Skeletal muscle satellite cell (primary cell): ENCODE measurements at regions not wholly inside any gene's neighbourhood (a gene's known extent, or its start where the extent isn't known, plus 50 kb on each side); places are given as distances from the start of the nearest gene placed in this dataset.
"Not testable (repeated sequence)": the region's sequence is repeated elsewhere in the genome, so short reads cannot be mapped to it uniquely, and the experiment has no call there.

Experiments used
- H3K27me3 ChIP-seq: 2 replicates; pipeline ENCODE4 v1.7.0; 2013; ENCODE audit warnings: low read length; ENCODE audit not compliant: control insufficient read depth, insufficient read depth
- H3K36me3 ChIP-seq: 2 replicates; pipeline ENCODE4 v1.7.0; 2013; ENCODE audit warnings: mild to moderate bottlenecking, control low read depth, low read length; ENCODE audit not compliant: insufficient read depth
- H3K4me1 ChIP-seq: 2 replicates; pipeline ENCODE4 v1.7.0; 2013; ENCODE audit warnings: low read length; ENCODE audit not compliant: control insufficient read depth, insufficient read depth
- H3K4me2 ChIP-seq: 2 replicates; pipeline ENCODE4 v1.7.0; 2013; ENCODE audit warnings: mild to moderate bottlenecking, low read length
- H3K4me3 ChIP-seq: 2 replicates; pipeline ENCODE4 v1.7.0; 2013; ENCODE audit warnings: low read length
- H3K9ac ChIP-seq: 2 replicates; pipeline ENCODE4 v1.7.0; 2013; ENCODE audit warnings: mild to moderate bottlenecking, low read depth, low read length, moderate library complexity
- H3K9me3 ChIP-seq: replicated peaks from 2 replicates; pipeline ENCODE4 v1.7.0; 2013; ENCODE audit warnings: mild to moderate bottlenecking, control low read depth, low read length

DNA sequence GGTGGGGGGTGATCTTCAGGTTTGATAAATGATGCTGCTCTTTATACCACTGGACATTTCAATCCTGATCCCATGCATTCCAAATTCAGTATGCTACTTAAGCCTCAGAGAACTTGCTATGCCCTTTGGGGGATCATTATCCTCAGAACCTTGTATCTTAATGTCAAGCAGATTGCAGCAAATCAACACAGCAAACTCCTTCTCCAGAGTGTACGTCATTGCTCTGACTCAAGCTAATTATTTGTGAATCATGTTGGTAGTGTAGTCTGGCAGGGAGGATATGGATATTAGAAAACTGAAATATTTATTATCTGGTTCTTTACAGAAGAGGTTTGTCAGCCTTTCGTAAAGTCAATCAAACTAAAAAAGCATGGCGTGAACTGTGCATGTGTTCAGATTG lies 562.5 kb upstream of the FAM98A start:
- Histone ChIP-seq H3K36me3 (no peaks in the 10 kb centered on the region), H3K4me2 (no peak overlapping the region), H3K9ac (no peak overlapping the region), H3K27me3 (no peaks in the 10 kb centered on the region), H3K4me3 (no peak overlapping the region), H3K4me1 (no peaks in the 10 kb centered on the region), H3K9me3 (no peaks in the 10 kb centered on the region)

DNA sequence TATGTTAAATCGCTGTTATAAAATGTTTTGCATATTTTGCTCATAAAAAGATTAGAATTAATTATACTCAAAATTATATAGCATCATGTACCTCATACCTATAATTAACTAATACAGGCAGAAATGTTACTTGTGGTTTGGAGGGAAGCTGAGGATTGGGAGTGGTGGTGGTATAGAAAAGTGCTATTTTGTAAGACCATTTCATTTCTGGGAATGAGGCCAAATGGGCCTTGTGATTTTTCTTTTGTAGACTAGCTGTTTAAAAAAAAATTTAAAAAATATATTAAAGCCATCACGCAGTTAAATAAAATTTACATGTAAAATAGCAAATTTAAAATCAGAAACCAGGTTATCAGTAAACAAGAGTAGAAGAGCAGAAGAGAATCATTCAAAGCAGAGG lies 560.8 kb upstream of the FAM98A start:
- Histone ChIP-seq H3K9me3 (no peaks in the 10 kb centered on the region), H3K4me2 (no peak overlapping the region), H3K4me3 (no peak overlapping the region), H3K36me3 (no peaks in the 10 kb centered on the region), H3K9ac (no peak overlapping the region), H3K27me3 (no peaks in the 10 kb centered on the region), H3K4me1 (no peaks in the 10 kb centered on the region)

DNA sequence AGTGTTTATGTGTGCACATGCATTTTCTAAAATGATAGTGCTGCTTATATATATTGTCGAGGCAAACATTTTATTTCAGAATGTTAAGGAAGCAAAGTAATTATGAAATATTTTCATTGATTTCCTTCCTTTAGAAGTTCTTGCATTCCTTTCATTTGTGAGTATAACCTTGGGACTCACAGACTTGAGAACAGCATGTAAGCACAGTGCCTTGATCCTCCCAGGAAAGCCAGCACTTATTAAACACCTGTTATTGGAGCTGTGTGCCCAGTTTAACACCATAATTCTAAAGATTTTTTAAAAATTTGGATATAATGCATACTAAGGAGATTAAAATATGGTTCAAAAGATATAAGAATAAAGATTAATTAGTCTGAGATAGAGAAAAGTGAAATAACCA lies 554.4 kb upstream of the FAM98A start:
- Histone ChIP-seq H3K4me3 (no peak overlapping the region), H3K9me3 (no peaks in the 10 kb centered on the region), H3K4me2 (no peak overlapping the region)

DNA sequence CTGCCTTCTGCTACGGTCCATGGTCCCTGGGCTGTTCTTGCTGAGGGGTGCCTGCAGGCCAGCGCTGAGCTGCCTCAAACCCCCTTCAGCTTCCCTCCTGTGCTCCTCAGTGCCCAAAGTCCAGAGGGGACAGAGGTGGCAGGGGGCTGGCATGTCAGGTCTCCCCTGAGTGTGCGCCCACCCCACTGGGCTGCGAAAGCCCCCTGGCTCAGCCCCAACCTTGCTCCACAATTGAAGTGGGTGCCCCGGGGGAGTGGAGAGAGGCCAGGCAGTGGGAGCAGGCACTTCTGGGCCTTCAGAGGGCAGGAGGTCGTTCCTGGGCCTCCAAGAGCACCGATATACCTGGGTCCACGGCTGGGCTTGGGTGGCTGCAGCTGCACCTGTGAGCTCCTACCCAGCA lies 548.7 kb upstream of the FAM98A start:
- no peaks in the 10 kb centered on the region for H3K4me1 ChIP-seq
- H3K36me3 ChIP-seq: no peaks in the 10 kb centered on the region
- no peak overlapping the region for H3K4me3 ChIP-seq
- H3K4me2 ChIP-seq: no peak overlapping the region
- H3K9ac ChIP-seq: no peak overlapping the region
- H3K27me3 ChIP-seq: no peaks in the 10 kb centered on the region
- no peaks in the 10 kb centered on the region for H3K9me3 ChIP-seq

More for the DNA sequence above, 554.4 kb upstream of the FAM98A start:
- no peaks in the 10 kb centered on the region for H3K4me1 ChIP-seq
- no peaks in the 10 kb centered on the region for H3K27me3 ChIP-seq
- H3K9ac ChIP-seq: no peak overlapping the region
- no peaks in the 10 kb centered on the region for H3K36me3 ChIP-seq

DNA sequence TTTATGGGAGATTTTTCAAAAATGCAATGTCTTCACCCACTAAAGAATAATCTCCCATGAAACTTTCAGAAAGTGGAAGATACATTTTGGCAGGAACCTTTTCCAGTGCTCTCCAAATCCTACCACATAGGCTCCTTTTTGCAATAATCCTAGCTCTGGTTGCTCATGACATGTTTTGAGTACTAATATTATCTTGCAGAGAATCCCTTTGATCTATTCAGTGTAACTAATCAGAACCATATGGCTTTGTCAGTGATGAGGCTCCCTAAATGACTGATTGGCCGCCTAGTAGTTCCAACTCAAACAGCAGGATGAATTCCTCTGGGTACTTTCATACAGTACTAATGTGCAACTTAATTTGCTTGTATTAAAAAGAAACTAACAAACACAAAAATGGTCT lies 544.0 kb upstream of the FAM98A start:
- Histone ChIP-seq H3K36me3 (no peaks in the 10 kb centered on the region), H3K9me3 (no peaks in the 10 kb centered on the region), H3K4me1 (no peaks in the 10 kb centered on the region), H3K27me3 (no peaks in the 10 kb centered on the region), H3K4me2 (no peak overlapping the region), H3K9ac (no peak overlapping the region), H3K4me3 (no peak overlapping the region)

DNA sequence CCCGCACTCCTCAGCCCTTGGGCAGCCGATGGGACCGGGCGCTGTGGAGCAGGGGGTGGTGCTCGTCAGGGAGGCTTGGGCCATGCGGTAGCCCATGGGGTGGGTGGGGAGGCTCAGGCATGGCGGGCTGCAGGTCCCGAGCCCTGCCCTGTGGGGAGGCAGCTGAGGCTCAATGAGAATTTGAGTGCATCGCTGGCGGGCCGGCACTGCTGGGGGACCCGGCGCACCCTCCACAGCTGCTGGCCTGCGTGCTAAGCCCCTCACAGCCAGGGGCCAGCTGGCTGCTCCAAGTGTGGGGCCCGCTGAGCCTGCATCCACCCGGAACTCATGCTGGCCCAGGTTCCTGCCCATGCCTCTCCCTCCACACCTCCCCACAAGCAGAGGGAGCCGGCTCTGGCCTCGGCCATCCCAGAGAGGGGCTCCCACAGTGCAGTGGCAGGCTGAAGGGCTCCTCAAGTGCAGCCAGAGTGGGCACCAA lies 543.5 kb upstream of the FAM98A start:
- H3K9me3 ChIP-seq, H3K27me3 ChIP-seq, H3K4me2 ChIP-seq, H3K9ac ChIP-seq, H3K4me1 ChIP-seq, H3K4me3 ChIP-seq, H3K36me3 ChIP-seq: not testable (repeated sequence)

DNA sequence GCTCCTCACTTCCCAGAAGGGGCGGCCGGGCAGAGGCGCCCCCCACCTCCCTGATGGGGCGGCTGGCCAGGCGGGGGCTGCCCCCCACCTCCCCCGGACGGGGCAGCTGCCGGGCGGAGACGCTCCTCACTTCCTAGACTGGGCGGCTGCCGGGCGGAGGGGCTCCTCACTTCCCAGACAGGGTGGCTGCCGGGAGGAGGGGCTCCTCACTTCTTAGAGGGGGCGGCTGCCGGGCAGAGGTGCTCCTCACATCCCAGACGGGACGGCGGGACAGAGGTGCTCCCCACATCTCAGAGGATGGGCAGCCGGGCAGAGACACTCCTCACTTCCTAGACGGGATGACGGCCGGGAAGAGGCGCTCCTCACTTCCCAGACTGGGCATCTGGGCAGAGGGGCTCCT lies 534.0 kb upstream of the FAM98A start:
- H3K27me3 ChIP-seq, H3K4me1 ChIP-seq, H3K9me3 ChIP-seq, H3K4me3 ChIP-seq, H3K4me2 ChIP-seq, H3K36me3 ChIP-seq, H3K9ac ChIP-seq: not testable (repeated sequence)

DNA sequence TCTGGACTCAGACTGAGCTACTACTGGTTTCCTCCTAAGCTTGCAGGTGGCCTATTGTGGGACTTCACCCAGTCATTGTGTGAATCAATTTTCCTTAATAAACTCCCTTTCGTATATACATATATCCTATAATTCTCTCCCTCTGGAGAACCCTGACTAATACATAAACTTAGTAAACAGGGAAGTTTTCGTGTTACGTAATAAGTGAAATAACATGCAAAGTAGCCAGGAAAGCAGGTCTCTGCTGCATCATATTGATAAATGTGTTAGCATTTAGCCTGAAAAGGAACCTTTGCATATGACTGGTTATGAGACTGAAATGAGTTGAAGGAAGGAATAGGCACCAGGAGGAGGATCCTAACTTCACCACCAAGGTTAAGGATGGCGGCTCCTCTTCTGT lies 527.2 kb upstream of the FAM98A start:
- Histone ChIP-seq H3K4me2 (no peak overlapping the region), H3K36me3 (no peaks in the 10 kb centered on the region), H3K4me3 (no peak overlapping the region), H3K4me1 (no peaks in the 10 kb centered on the region), H3K27me3 (no peaks in the 10 kb centered on the region), H3K9me3 (no peaks in the 10 kb centered on the region), H3K9ac (no peak overlapping the region)

DNA sequence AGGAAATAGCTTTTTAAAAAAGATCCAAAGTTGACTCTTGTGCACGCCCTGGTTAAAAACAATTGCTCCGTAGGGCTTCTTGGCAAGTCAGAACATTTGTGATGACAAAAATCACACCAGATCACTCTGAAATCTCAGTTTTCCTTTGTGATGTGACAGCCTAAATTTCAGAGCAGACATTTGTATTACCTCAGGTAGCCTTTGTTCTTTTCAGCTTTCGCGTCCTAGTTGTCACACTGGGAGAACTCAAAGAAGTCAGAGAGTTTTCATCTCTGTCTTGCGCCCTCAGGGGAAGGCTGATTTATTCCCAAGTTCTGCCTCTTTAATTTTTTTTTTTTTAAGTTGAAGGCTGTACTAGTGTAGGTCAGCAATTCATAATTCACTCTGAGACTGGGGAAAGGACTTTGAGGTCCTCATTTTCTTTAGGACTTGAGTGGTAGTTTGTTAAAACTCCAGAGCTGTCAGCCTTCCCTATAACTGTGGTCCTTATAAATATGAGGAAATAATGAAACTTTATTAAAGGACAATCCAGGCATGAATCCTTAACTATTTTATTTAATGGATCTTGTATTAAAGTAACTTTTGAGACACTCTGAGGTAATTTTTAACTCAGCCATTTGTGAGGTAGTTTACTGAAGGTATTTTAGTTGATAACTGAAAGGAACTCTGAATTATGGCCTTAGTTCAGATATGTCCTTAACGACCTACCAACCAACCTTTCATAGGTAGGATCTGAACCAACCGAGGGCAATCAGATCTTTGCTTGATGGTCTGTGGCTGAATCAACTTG lies 525.1 kb upstream of the FAM98A start:
- no peak overlapping the region for H3K4me3 ChIP-seq
- H3K36me3 ChIP-seq: no peaks in the 10 kb centered on the region
- H3K9me3 ChIP-seq: no peaks in the 10 kb centered on the region
- no peaks in the 10 kb centered on the region for H3K27me3 ChIP-seq
- no peak overlapping the region for H3K4me2 ChIP-seq
- no peak overlapping the region for H3K9ac ChIP-seq
- H3K4me1 ChIP-seq: no peaks in the 10 kb centered on the region

DNA sequence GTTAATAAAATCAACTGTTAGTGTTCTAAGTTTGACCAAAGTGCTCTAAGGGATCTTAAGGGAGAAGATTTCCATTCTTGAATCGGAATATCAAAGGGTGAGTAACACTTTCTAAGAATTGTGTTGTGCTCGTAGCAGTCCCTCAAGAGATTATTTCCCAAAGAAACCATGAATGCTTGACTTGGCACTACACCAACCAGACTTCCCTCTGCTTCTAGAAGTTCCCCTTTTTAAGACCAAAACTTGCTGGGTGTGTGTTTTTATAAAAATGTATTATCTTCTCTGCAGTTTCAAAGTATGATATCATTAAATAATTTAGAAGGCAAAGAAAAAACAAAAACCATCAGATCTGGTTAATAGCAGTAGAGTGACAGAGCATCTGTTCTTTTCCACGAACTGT lies 522.0 kb upstream of the FAM98A start:
- H3K9me3 ChIP-seq: no peaks in the 10 kb centered on the region
- H3K27me3 ChIP-seq: no peaks in the 10 kb centered on the region
- no peak overlapping the region for H3K4me3 ChIP-seq
- no peak overlapping the region for H3K4me2 ChIP-seq
- H3K9ac ChIP-seq: no peak overlapping the region
- no peaks in the 10 kb centered on the region for H3K36me3 ChIP-seq
- no peaks in the 10 kb centered on the region for H3K4me1 ChIP-seq

DNA sequence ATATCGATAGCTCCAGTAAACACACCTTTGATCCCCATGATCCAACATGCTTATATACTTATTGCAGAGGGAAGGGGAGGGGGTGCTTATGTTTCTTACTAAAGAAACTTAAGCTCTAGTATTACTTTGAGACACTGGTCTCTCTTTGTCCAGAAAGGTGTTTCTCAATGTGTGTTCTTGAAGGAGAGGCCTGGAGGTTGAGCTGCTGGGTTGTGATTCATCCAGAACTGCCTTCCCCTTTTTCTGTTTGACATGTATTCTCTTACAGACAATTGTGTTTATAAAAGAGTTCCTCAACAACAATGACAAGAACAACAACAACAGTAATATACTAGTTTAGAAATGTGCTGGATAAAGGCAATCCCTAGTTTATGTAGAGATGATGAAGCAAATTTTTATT lies 516.0 kb upstream of the FAM98A start:
- Histone ChIP-seq H3K4me2 (no peak overlapping the region), H3K27me3 (no peaks in the 10 kb centered on the region), H3K9me3 (no peaks in the 10 kb centered on the region), H3K9ac (no peak overlapping the region), H3K36me3 (no peaks in the 10 kb centered on the region), H3K4me3 (no peak overlapping the region), H3K4me1 (no peaks in the 10 kb centered on the region)

DNA sequence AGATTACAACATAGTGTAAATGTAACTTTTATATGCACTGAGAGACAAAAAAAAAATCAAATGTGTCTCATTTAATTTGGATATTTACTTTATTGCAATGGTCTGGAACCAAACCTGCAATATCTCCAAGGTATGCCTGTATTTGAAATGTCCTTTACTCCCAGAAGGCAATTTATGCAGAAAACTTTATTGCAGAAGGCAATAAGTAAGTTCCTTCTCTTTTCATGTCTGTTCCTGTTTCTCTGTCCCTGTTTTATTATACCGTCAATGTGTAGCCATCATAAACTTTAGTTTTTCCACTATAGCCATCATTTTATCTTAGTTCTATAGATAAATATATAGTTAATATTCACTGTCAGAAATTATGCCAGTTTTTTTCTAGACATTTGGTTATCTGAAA lies 513.1 kb upstream of the FAM98A start:
- H3K4me2 ChIP-seq: no peak overlapping the region
- H3K9me3 ChIP-seq: no peaks in the 10 kb centered on the region
- no peaks in the 10 kb centered on the region for H3K36me3 ChIP-seq
- H3K4me1 ChIP-seq: no peaks in the 10 kb centered on the region
- no peak overlapping the region for H3K9ac ChIP-seq
- H3K4me3 ChIP-seq: no peak overlapping the region
- no peaks in the 10 kb centered on the region for H3K27me3 ChIP-seq
